HEK293 (cell line): ENCODE measurements at regions not wholly inside any gene's neighbourhood (a gene's known extent, or its start where the extent isn't known, plus 50 kb on each side); places are given as distances from the start of the nearest gene placed in this dataset.

Source experiments
- CTCF ChIA-PET: fragments of 350-600 bp; formaldehyde crosslinking; extraction: SDS; loops from one replicate; lab custom pipeline; 2021; ENCODE audit warnings: antibody characterized with exemption; lab: Yijun Ruan, JAX
- POLR2A ChIA-PET: fragments of 300-600 bp; formaldehyde crosslinking; extraction: SDS; loops from one replicate; lab custom pipeline; 2020; ENCODE audit warnings: antibody characterized with exemption, inconsistent platforms; lab: Yijun Ruan, JAX
- H3K27ac ChIP-seq: fragments of 200-500 bp; sonication (Bioruptor generic); 2 replicates; pipeline ENCODE4 v1.5.1; 2014; ENCODE audit warnings: low read depth, low read length, control low read depth, inconsistent platforms; ENCODE audit errors: extremely low read depth
- H3K36me3 ChIP-seq, 2 experiments: fragments of 200-500 bp in 1 of 2; sonication (Bioruptor generic) in 1 of 2; 1 replicate in 1 of 2; 2 replicates in 1 of 2; pipeline ENCODE4 v1.5.1; 2014 to 2017; ENCODE audit warnings: inconsistent platforms in 2 of 2, low read length in 2 of 2; ENCODE audit not compliant: control insufficient read depth in 2 of 2, insufficient read depth in 1 of 2
- H3K4me1 ChIP-seq: fragments of 200-500 bp; sonication (Bioruptor generic); 2 replicates; pipeline ENCODE4 v1.5.1; 2014; ENCODE audit warnings: mild to moderate bottlenecking, low read length, inconsistent platforms; ENCODE audit not compliant: control insufficient read depth, insufficient read depth
- H3K4me3 ChIP-seq: 2 replicates; pipeline ENCODE4 v1.5.1; 2011; ENCODE audit warnings: low read depth, mild to moderate bottlenecking, control low read depth, low read length, moderate library complexity
- H3K9me3 ChIP-seq: fragments of 200-500 bp; sonication (Bioruptor generic); 2 replicates; pipeline ENCODE4 v1.5.1; 2014; ENCODE audit warnings: low read depth, low read length, inconsistent platforms; ENCODE audit not compliant: control insufficient read depth, insufficient read depth
- EGR2 ChIP-seq: fragments of 450-650 bp; formaldehyde crosslinking; IDR thresholded peaks from 2 replicates; pipeline ENCODE4 v1.5.1; 2016; ENCODE audit warnings: low read depth, missing biosample characterization, missing genetic modification characterization
- HOXD13 ChIP-seq: sonication (generic); formaldehyde crosslinking; IDR thresholded peaks from 2 replicates; pipeline ENCODE4 v1.8.0; 2022; ENCODE audit warnings: missing genetic modification reagents, borderline replicate concordance
- SALL2 ChIP-seq: fragments of 450-650 bp; formaldehyde crosslinking; IDR thresholded peaks from 2 replicates; pipeline ENCODE4 v1.5.0; 2017; ENCODE audit warnings: missing biosample characterization, mild to moderate bottlenecking, missing genetic modification characterization, borderline replicate concordance
- YY1 ChIP-seq: fragments of 450-650 bp; formaldehyde crosslinking; IDR thresholded peaks from 2 replicates; pipeline ENCODE4 v1.5.1; 2018; ENCODE audit warnings: missing biosample characterization, missing genetic modification characterization
- ZFHX2 ChIP-seq: fragments of 450-650 bp; formaldehyde crosslinking; conservative IDR thresholded peaks from 2 replicates; pipeline ENCODE4 v1.5.1; 2016; ENCODE audit warnings: missing biosample characterization, missing genetic modification characterization
- ZIC2 ChIP-seq: fragments of 450-650 bp; formaldehyde crosslinking; IDR thresholded peaks from 2 replicates; pipeline ENCODE4 v1.5.1; 2016; ENCODE audit warnings: missing biosample characterization, missing genetic modification characterization
- ZNF211 ChIP-seq: fragments of 450-650 bp; formaldehyde crosslinking; IDR thresholded peaks from 2 replicates; pipeline ENCODE4 v1.5.1; 2016; ENCODE audit warnings: low read depth, missing biosample characterization, missing genetic modification characterization
- ZNF501 ChIP-seq: fragments of 450-650 bp; formaldehyde crosslinking; IDR thresholded peaks from 2 replicates; pipeline ENCODE4 v1.5.1; 2016; ENCODE audit warnings: missing biosample characterization, missing genetic modification characterization
- ZNF555 ChIP-seq: fragments of 450-650 bp; formaldehyde crosslinking; conservative IDR thresholded peaks from 2 replicates; pipeline ENCODE4 v1.5.1; 2017; ENCODE audit warnings: missing biosample characterization, mild to moderate bottlenecking, missing genetic modification characterization, inconsistent platforms
- ZNF561 ChIP-seq: fragments of 450-650 bp; IDR thresholded peaks from 2 replicates; pipeline ENCODE4 v1.5.1; 2018; ENCODE audit warnings: missing biosample characterization, missing genetic modification characterization, borderline replicate concordance
- ZNF585B ChIP-seq: fragments of 450-650 bp; formaldehyde crosslinking; IDR thresholded peaks from 2 replicates; pipeline ENCODE4 v1.5.1; 2016; ENCODE audit warnings: missing biosample characterization, missing genetic modification characterization
- ZNF626 ChIP-seq: fragments of 450-650 bp; sonication (Bioruptor Pico); formaldehyde crosslinking; IDR thresholded peaks from 2 replicates; pipeline ENCODE4 v1.5.1; 2018; ENCODE audit warnings: missing biosample characterization, missing genetic modification characterization, inconsistent platforms
- ZNF701 ChIP-seq: fragments of 450-650 bp; formaldehyde crosslinking; IDR thresholded peaks from 2 replicates; pipeline ENCODE4 v1.5.1; 2016; ENCODE audit warnings: missing biosample characterization, missing genetic modification characterization
- ZSCAN23 ChIP-seq: fragments of 450-650 bp; formaldehyde crosslinking; IDR thresholded peaks from 2 replicates; pipeline ENCODE4 v1.5.1; 2016; ENCODE audit warnings: missing biosample characterization, missing genetic modification characterization
- TF ChIP-seq, protein P1 (sequence below): fragments of 450-650 bp; formaldehyde crosslinking; IDR thresholded peaks from 2 replicates; pipeline ENCODE4 v1.5.1; 2016; ENCODE audit warnings: missing biosample characterization, missing genetic modification characterization, borderline replicate concordance
- TF ChIP-seq, protein P2 (sequence below): fragments of 450-650 bp; formaldehyde crosslinking; IDR thresholded peaks from 2 replicates; pipeline ENCODE4 v1.5.1; 2017; ENCODE audit warnings: missing biosample characterization, missing genetic modification characterization
- TF ChIP-seq, protein P3 (sequence below): fragments of 450-650 bp; formaldehyde crosslinking; IDR thresholded peaks from 2 replicates; pipeline ENCODE4 v1.5.1; 2017; ENCODE audit warnings: missing biosample characterization, missing genetic modification characterization
- TF ChIP-seq, protein P4 (sequence below): fragments of 450-650 bp; formaldehyde crosslinking; IDR thresholded peaks from 2 replicates; pipeline ENCODE4 v1.5.1; 2017; ENCODE audit warnings: missing biosample characterization, missing genetic modification characterization
- TF ChIP-seq, protein P5 (sequence below): fragments of 450-650 bp; IDR thresholded peaks from 2 replicates; pipeline ENCODE4 v1.5.1; 2018; ENCODE audit warnings: missing biosample characterization, missing genetic modification characterization

DNA sequence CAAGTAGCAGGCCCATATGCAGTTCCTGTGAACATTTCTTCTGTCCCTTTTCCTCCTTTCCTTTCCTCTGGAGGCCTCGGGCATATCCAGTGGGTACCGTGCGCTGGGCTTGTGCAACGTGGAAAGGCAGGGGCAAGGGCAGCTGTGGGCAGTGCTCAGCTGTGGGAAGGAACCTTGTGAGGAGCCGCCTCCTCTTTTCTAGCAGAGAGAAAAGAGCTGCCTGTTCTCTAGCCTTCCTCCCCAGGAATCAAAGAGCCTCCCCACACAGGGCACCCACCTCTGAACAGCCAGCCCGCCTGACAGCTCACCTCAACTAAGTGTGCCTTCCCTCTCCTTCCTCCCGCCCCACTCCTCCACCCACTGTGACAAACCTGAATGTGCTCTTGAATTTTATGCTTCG is 143.3 kb upstream of the HDDC2 start:
- no peak overlapping the region for H3K27ac ChIP-seq
- TF ChIP-seq, protein P1, sequence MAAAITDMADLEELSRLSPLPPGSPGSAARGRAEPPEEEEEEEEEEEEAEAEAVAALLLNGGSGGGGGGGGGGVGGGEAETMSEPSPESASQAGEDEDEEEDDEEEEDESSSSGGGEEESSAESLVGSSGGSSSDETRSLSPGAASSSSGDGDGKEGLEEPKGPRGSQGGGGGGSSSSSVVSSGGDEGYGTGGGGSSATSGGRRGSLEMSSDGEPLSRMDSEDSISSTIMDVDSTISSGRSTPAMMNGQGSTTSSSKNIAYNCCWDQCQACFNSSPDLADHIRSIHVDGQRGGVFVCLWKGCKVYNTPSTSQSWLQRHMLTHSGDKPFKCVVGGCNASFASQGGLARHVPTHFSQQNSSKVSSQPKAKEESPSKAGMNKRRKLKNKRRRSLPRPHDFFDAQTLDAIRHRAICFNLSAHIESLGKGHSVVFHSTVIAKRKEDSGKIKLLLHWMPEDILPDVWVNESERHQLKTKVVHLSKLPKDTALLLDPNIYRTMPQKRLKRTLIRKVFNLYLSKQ (tag by site-specific recombination): no peak
- TF ChIP-seq, protein P2, sequence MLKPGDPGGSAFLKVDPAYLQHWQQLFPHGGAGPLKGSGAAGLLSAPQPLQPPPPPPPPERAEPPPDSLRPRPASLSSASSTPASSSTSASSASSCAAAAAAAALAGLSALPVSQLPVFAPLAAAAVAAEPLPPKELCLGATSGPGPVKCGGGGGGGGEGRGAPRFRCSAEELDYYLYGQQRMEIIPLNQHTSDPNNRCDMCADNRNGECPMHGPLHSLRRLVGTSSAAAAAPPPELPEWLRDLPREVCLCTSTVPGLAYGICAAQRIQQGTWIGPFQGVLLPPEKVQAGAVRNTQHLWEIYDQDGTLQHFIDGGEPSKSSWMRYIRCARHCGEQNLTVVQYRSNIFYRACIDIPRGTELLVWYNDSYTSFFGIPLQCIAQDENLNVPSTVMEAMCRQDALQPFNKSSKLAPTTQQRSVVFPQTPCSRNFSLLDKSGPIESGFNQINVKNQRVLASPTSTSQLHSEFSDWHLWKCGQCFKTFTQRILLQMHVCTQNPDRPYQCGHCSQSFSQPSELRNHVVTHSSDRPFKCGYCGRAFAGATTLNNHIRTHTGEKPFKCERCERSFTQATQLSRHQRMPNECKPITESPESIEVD (tag by site-specific recombination): no peak
- TF ChIP-seq ZFHX2 (tag by site-specific recombination) (peak; percentile 49; the same call in 1 of the 2 replicates), EGR2 (peak; percentile 72)
- TF ChIP-seq, all 188 proteins: peak for 2
- H3K36me3 ChIP-seq: no peaks in the 10 kb centered on the region
- POLR2A ChIA-PET: no interaction called here
- H3K4me3 ChIP-seq: no peak overlapping the region
- H3K4me1 ChIP-seq: no peaks in the 10 kb centered on the region
- CTCF ChIA-PET: interaction anchor here (0.7 kb wide), 1 partner anchor 333 kb away, joined by 3 read pairs; no protein-coding TSS in a partner anchor
- no peaks in the 10 kb centered on the region for H3K9me3 ChIP-seq

DNA sequence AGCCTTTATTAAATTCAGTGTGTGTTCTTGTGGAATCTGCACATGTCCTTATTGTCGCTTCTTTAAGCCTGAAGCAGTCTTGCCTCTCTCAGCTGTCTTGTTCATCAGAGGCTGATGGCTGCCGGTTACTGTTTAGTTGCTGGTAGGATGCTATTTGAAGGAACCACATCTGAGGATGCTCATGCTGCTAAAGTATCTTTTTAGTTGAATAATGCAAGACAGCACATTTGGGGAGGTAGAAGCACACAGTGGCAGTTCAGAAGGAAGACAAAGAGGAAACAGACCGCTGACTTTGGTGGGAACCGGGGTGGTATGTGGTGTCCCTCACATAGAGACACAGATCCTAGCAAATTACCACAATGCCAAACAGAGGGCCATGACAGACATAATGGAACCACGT is 144.2 kb upstream of the HDDC2 start:
- ChIA-PET CTCF (interaction anchor here (0.7 to 1.0 kb wide), 2 partner anchors 11 to 195 kb away, joined by 4 read pairs; no protein-coding TSS in a partner anchor), POLR2A (no interaction called here)
- Histone ChIP-seq H3K4me3 (no peak overlapping the region), H3K9me3 (no peaks in the 10 kb centered on the region), H3K36me3 (no peaks in the 10 kb centered on the region), H3K4me1 (no peaks in the 10 kb centered on the region), H3K27ac (no peak overlapping the region)
- TF ChIP-seq ZNF211 (tag by site-specific recombination): no peak
- no peak for TF ChIP-seq SALL2 (tag by site-specific recombination)
- TF ChIP-seq ZIC2 (tag by site-specific recombination): no peak
- no peak for TF ChIP-seq ZNF501 (tag by site-specific recombination)
- no peak for TF ChIP-seq ZNF701 (tag by site-specific recombination)
- TF ChIP-seq YY1 (tag by site-specific recombination): no peak
- TF ChIP-seq ZNF585B (tag by site-specific recombination): no peak
- TF ChIP-seq ZNF561 (tag by site-specific recombination): no peak
- no peak for TF ChIP-seq ZNF555 (tag by site-specific recombination)
- no peak for TF ChIP-seq HOXD13 (CRISPR knock-in tag)
- TF ChIP-seq, protein P3, sequence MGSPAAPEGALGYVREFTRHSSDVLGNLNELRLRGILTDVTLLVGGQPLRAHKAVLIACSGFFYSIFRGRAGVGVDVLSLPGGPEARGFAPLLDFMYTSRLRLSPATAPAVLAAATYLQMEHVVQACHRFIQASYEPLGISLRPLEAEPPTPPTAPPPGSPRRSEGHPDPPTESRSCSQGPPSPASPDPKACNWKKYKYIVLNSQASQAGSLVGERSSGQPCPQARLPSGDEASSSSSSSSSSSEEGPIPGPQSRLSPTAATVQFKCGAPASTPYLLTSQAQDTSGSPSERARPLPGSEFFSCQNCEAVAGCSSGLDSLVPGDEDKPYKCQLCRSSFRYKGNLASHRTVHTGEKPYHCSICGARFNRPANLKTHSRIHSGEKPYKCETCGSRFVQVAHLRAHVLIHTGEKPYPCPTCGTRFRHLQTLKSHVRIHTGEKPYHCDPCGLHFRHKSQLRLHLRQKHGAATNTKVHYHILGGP (tag by site-specific recombination): no peak
- no peak for TF ChIP-seq ZFHX2 (tag by site-specific recombination)
- no peak for TF ChIP-seq ZSCAN23 (tag by site-specific recombination)
- TF ChIP-seq, protein P4, sequence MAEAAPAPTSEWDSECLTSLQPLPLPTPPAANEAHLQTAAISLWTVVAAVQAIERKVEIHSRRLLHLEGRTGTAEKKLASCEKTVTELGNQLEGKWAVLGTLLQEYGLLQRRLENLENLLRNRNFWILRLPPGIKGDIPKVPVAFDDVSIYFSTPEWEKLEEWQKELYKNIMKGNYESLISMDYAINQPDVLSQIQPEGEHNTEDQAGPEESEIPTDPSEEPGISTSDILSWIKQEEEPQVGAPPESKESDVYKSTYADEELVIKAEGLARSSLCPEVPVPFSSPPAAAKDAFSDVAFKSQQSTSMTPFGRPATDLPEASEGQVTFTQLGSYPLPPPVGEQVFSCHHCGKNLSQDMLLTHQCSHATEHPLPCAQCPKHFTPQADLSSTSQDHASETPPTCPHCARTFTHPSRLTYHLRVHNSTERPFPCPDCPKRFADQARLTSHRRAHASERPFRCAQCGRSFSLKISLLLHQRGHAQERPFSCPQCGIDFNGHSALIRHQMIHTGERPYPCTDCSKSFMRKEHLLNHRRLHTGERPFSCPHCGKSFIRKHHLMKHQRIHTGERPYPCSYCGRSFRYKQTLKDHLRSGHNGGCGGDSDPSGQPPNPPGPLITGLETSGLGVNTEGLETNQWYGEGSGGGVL (tag by site-specific recombination): no peak
- no peak for TF ChIP-seq ZNF626 (tag by site-specific recombination)
- TF ChIP-seq, protein P5, sequence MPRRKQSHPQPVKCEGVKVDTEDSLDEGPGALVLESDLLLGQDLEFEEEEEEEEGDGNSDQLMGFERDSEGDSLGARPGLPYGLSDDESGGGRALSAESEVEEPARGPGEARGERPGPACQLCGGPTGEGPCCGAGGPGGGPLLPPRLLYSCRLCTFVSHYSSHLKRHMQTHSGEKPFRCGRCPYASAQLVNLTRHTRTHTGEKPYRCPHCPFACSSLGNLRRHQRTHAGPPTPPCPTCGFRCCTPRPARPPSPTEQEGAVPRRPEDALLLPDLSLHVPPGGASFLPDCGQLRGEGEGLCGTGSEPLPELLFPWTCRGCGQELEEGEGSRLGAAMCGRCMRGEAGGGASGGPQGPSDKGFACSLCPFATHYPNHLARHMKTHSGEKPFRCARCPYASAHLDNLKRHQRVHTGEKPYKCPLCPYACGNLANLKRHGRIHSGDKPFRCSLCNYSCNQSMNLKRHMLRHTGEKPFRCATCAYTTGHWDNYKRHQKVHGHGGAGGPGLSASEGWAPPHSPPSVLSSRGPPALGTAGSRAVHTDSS (tag by site-specific recombination): no peak
